GM23248 (cell line): ENCODE measurements at regions not wholly inside any gene's neighbourhood (a gene's known extent, or its start where the extent isn't known, plus 50 kb on each side); places are given as distances from the start of the nearest gene placed in this dataset.

Experiments
- DNase-seq: peaks from one replicate; pipeline ENCODE4 v3.0.0-alpha.2; 2015
- H2AFZ ChIP-seq: fragments of 200-600 bp; sonication (generic); 2 replicates; pipeline ENCODE4 v1.6.1; 2016; ENCODE audit warnings: antibody characterized with exemption
- H3F3A ChIP-seq: fragments of 200-600 bp; sonication (generic); 2 replicates; pipeline ENCODE4 v1.6.1; 2016; ENCODE audit warnings: mild to moderate bottlenecking, antibody characterized with exemption, mixed run types; ENCODE audit not compliant: insufficient read depth
- H3K27ac ChIP-seq: fragments of 200-600 bp; sonication (generic); 2 replicates; pipeline ENCODE4 v1.5.1; 2016; ENCODE audit warnings: mild to moderate bottlenecking
- H3K27me3 ChIP-seq: fragments of 200-600 bp; sonication (generic); replicated peaks from 2 replicates; pipeline ENCODE4 v1.6.1; 2016; ENCODE audit warnings: mild to moderate bottlenecking; ENCODE audit not compliant: insufficient read depth
- H3K36me3 ChIP-seq: fragments of 200-600 bp; sonication (generic); 2 replicates; pipeline ENCODE4 v1.6.1; 2016; ENCODE audit warnings: low read depth, mild to moderate bottlenecking
- H3K4me1 ChIP-seq: fragments of 200-600 bp; sonication (generic); 2 replicates; pipeline ENCODE4 v1.6.1; 2016; ENCODE audit warnings: mild to moderate bottlenecking; ENCODE audit not compliant: insufficient read depth
- H3K4me2 ChIP-seq: fragments of 200-600 bp; sonication (generic); one replicate; pipeline ENCODE4 v1.6.1; 2016; ENCODE audit warnings: mild to moderate bottlenecking; ENCODE audit not compliant: unreplicated experiment
- H3K4me3 ChIP-seq: fragments of 200-600 bp; sonication (generic); 2 replicates; pipeline ENCODE4 v1.5.1; 2016; ENCODE audit warnings: mild to moderate bottlenecking
- H3K79me2 ChIP-seq: fragments of 200-600 bp; sonication (generic); 2 replicates; pipeline ENCODE4 v1.6.1; 2016; ENCODE audit warnings: mild to moderate bottlenecking; ENCODE audit not compliant: insufficient read depth
- H3K9ac ChIP-seq: fragments of 200-600 bp; sonication (generic); 2 replicates; pipeline ENCODE4 v1.6.1; 2016; ENCODE audit warnings: mild to moderate bottlenecking
- H3K9me2 ChIP-seq: fragments of 200-600 bp; sonication (generic); 2 replicates; pipeline ENCODE4 v1.6.1; 2016; ENCODE audit warnings: mixed run types, mild to moderate bottlenecking, moderate library complexity; ENCODE audit not compliant: insufficient read depth
- H3K9me3 ChIP-seq: fragments of 200-600 bp; sonication (generic); one replicate; pipeline ENCODE4 v1.6.1; 2017; ENCODE audit warnings: low read depth
- H4K20me1 ChIP-seq: fragments of 200-600 bp; sonication (generic); 2 replicates; pipeline ENCODE4 v1.6.0; 2016; ENCODE audit not compliant: insufficient read depth
- EZH2 ChIP-seq: fragments of 200-600 bp; sonication (generic); IDR thresholded peaks from 2 replicates; pipeline ENCODE4 v1.6.1; 2018; ENCODE audit warnings: antibody characterized with exemption, mild to moderate bottlenecking; ENCODE audit not compliant: insufficient read depth, poor library complexity, severe bottlenecking
- EZH2phosphoT487 ChIP-seq: fragments of 200-600 bp; sonication (generic); IDR thresholded peaks from 2 replicates; pipeline ENCODE4 v1.6.1; 2018; ENCODE audit warnings: antibody characterized with exemption, moderate library complexity, mild to moderate bottlenecking, low read depth; ENCODE audit not compliant: insufficient read depth
- WGBS, 2 experiments: methylation state at CpG; one replicate each; pipeline ENCODE4 v1.1.6; 2015 to 2017; ENCODE audit warnings: low lambda C conversion rate in 2 of 2, low coverage in 1 of 2; ENCODE audit errors: missing lambda C conversion rate in 2 of 2; 5-methylcytosine and 5-hydroxymethylcytosine counted together
- in situ Hi-C: fragments of 300-500 bp; cut with MboI; formaldehyde crosslinking; loops from 2 replicates; pipeline ENCODE4 v1.15.0; 2020

- Histone ChIP-seq H4K20me1 (no peaks in the 10 kb centered on the region), H3K9me2 (no peaks in the 10 kb centered on the region), H3K36me3 (no peaks in the 10 kb centered on the region), H3K27me3 (no peaks in the 10 kb centered on the region; the same call in 1 of the 2 replicates), H3K4me3 (no peak overlapping the region), H3F3A (no peaks in the 10 kb centered on the region), H3K27ac (no peak overlapping the region), H3K9ac (no peak overlapping the region), H3K9me3 (no peaks in the 10 kb centered on the region), H3K4me2 (no peak overlapping the region), H3K79me2 (no peaks in the 10 kb centered on the region), H3K4me1 (no peaks in the 10 kb centered on the region), H2AFZ (no peak overlapping the region)
- in situ Hi-C loops, result no loop called here
- TF ChIP-seq EZH2, result no peak
- WGBS, 2 experiments, result 35 to 40% methylated on average over 7 of the region's 7 CpGs
- peak; percentile 28 for DNase-seq
Observed at GRCh38 chr7:25926009-25926408, 226.0 kb upstream of the NFE2L3 start.

DNA sequence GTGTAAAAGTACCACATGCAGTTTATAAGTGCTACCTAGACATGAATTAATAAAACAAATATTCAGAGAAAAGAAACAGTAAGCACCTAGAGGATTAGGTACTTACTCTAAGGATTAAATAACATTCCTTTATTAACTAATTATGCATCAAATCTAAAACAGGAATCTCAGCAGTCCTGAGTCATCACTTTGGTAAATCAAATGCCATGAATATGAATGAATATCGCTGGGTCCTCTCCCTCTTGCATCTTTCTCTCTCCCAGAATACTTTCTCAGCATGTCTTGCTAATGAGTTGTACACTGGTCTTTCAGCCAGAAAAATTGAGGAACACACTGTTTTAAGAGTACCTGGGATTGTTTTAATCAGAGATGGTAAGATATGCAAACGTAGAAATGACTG, 225.5 kb upstream of the NFE2L3 start:
- no peak overlapping the region for H3K27ac ChIP-seq
- DNase-seq, result no peak
- in situ Hi-C loops, result no loop called here
- H3K9ac ChIP-seq, result no peak overlapping the region
- no peaks in the 10 kb centered on the region for H3K79me2 ChIP-seq
- H3K4me1 ChIP-seq, result no peaks in the 10 kb centered on the region
- no peak overlapping the region for H2AFZ ChIP-seq
- H3K9me2 ChIP-seq, result no peaks in the 10 kb centered on the region
- TF ChIP-seq EZH2 (no peak), EZH2phosphoT487 (no peak)
- H3K4me3 ChIP-seq, result no peak overlapping the region
- WGBS, 2 experiments, result 46 to 49% methylated on average over 2 of the region's 2 CpGs
- H3K27me3 ChIP-seq, result no peaks in the 10 kb centered on the region; the same call in 1 of the 2 replicates
- no peaks in the 10 kb centered on the region for H3K36me3 ChIP-seq
- H3F3A ChIP-seq, result no peaks in the 10 kb centered on the region
- H3K4me2 ChIP-seq, result no peak overlapping the region
- no peaks in the 10 kb centered on the region for H4K20me1 ChIP-seq
- no peaks in the 10 kb centered on the region for H3K9me3 ChIP-seq

DNA sequence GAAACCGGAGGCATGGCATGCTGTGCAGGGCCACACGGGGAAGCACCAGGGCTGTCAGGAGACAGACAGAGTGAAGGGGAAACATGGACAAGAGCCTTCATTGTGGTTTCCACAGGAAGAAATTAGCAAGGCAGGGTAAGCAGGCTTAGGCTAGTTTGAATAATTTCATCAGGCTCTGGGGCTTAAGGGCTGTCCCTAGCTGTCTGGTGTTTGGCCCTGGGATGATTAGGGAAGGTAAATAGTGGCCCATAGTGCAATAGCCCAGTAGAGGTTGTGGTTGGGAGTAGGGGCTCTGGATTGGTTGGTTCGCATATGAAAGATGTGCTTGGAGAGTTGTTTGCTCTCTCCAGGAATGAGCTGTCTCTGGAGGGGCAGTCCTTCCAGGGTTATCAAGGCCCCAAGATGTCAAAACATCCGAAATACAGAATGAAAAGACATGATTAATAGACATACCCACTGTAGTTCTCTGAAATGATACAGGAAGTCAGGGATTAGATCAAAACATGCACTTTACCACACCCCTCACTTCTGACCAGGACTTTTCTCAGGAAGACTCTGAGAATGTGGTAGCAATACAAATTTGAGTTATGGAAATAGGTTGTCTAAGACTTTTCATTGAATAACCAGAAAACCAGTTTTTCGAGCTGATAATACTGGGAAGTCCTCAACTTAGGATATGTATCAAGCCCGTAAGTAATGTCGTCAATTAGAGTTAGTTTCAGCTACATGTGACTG, 224.9 kb upstream of the NFE2L3 start:
- no peak for TF ChIP-seq EZH2phosphoT487
- no peak for TF ChIP-seq EZH2
- Histone ChIP-seq H3K9me2 (peaks cover 1% of the 10 kb centered on the region; the same call in 1 of the 2 replicates), H3K9ac (no peak overlapping the region), H3K36me3 (no peaks in the 10 kb centered on the region), H3K4me1 (no peaks in the 10 kb centered on the region), H3K4me3 (no peak overlapping the region), H3K27ac (no peak overlapping the region), H3K27me3 (no peaks in the 10 kb centered on the region; the same call in 1 of the 2 replicates), H3K79me2 (no peaks in the 10 kb centered on the region), H2AFZ (no peak overlapping the region), H3F3A (no peaks in the 10 kb centered on the region), H4K20me1 (no peaks in the 10 kb centered on the region), H3K9me3 (no peaks in the 10 kb centered on the region), H3K4me2 (no peak overlapping the region)
- in situ Hi-C loops, result no loop called here
- no peak for DNase-seq
- 36 to 38% methylated on average over 7 of the region's 7 CpGs for WGBS, 2 experiments

GRCh38 chr7:25927626-25927978, 224.4 kb upstream of the NFE2L3 start:
- Histone ChIP-seq H3K4me2 (no peak overlapping the region), H3K27ac (no peak overlapping the region), H3K27me3 (no peaks in the 10 kb centered on the region; the same call in 1 of the 2 replicates), H3K79me2 (no peaks in the 10 kb centered on the region), H3F3A (no peaks in the 10 kb centered on the region), H3K4me3 (no peak overlapping the region), H3K9me3 (no peaks in the 10 kb centered on the region), H3K9me2 (peaks cover 4% of the 10 kb centered on the region; the same call in 1 of the 2 replicates), H2AFZ (no peak overlapping the region), H4K20me1 (no peaks in the 10 kb centered on the region), H3K4me1 (no peaks in the 10 kb centered on the region), H3K36me3 (no peaks in the 10 kb centered on the region), H3K9ac (no peak overlapping the region)
- DNase-seq, result no peak
- in situ Hi-C loops, result no loop called here
- WGBS, 2 experiments, result 41 to 43% methylated on average over 4 of the region's 4 CpGs
- no peak for TF ChIP-seq EZH2phosphoT487
- TF ChIP-seq EZH2, result no peak
